ENCODE measurements at regions not wholly inside any gene's neighbourhood (a gene's known extent, or its start where the extent isn't known, plus 50 kb on each side); places are given as distances from the start of the nearest gene placed in this dataset.

DNA sequence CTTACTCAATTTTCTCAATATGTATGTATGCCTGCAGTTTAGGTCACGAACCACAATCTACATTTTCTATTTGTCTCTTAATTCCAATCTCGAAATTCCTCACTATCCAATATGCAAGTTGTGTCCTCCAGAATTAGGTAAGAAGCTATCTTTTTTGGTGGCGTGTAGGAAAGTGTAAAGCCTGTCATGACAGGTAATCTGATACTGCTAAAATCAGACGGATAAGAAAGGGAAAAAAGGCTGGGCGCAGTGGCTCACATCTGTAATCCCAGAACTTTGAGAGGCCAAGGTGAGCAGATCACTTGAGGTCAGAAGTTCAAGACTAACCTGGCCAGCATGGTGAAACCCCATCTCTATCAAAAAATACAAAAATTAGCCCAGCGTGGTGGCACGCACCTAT lies 185.3 kb downstream of the IBTK start:
- Histone ChIP-seq H4K91ac (replicated peaks; ENCODE audit: insufficient read length, low read length) (no peak overlapping the region), H3K36me3 (ENCODE audit: control insufficient read depth in 2 of 4, insufficient read depth in 4 of 4, low read length in 3 of 4) (no peaks in the 10 kb centered on the region), H3K4me1 (replicated peaks in 1 of 4; ENCODE audit: control insufficient read depth in 3 of 4, insufficient read depth in 4 of 4, low read length in 3 of 4) (no peaks in the 10 kb centered on the region), H2BK12ac (ENCODE audit: low read depth, low read length) (no peak overlapping the region), H4K20me1 (replicated peaks in 1 of 2; ENCODE audit: control insufficient read depth in 1 of 2, insufficient read depth in 2 of 2, low read length in 2 of 2) (no peaks in the 10 kb centered on the region), H3K27ac (ENCODE audit: low read depth, low read length) (no peak overlapping the region), H2BK120ac (replicated peaks; ENCODE audit: low read depth, low read length) (no peak overlapping the region), H2AK5ac (ENCODE audit: low read depth, low read length) (no peak overlapping the region), H3K23me2 (ENCODE audit: low read depth, low read length) (no peaks in the 10 kb centered on the region), H4K5ac (ENCODE audit: insufficient read length, low read depth, low read length) (no peak overlapping the region), H3K4me3 (ENCODE audit: extremely low read depth in 1 of 4, insufficient read depth in 2 of 4, low read depth in 3 of 4, low read length in 4 of 4) (no peak overlapping the region), H2AFZ (ENCODE audit: low read length) (no peak overlapping the region), H3K9ac (replicated peaks in 1 of 4; ENCODE audit: extremely low read depth in 1 of 4, low read depth in 3 of 4, low read length in 3 of 4) (no peak overlapping the region), H3K14ac (ENCODE audit: insufficient read length) (no peak overlapping the region), H2BK5ac (ENCODE audit: low read depth, low read length) (no peak overlapping the region), H3K9me3 (ENCODE audit: insufficient read depth in 2 of 2, low read depth in 1 of 2, low read length in 1 of 2) (no peaks in the 10 kb centered on the region), H3K27me3 (replicated peaks in 1 of 4; ENCODE audit: control insufficient read depth in 3 of 4, extremely low read depth in 1 of 4, insufficient read depth in 3 of 4, low read length in 3 of 4) (no peaks in the 10 kb centered on the region), H3K79me1 (ENCODE audit: low read depth, low read length) (no peaks in the 10 kb centered on the region), H2BK15ac (ENCODE audit: low read length) (no peak overlapping the region), H3K18ac (ENCODE audit: extremely low read depth, low read length) (no peak overlapping the region), H2BK20ac (ENCODE audit: low read length) (no peak overlapping the region), H3K56ac (replicated peaks; ENCODE audit: insufficient read length, low read depth, low read length) (no peak overlapping the region), H3K4me2 (ENCODE audit: insufficient read depth in 1 of 2, low read depth in 2 of 2, low read length in 2 of 2) (no peak overlapping the region), H3K4ac (replicated peaks; ENCODE audit: insufficient read length, low read depth, low read length) (no peak overlapping the region), H3K79me2 (ENCODE audit: control insufficient read depth in 1 of 2, insufficient read depth in 2 of 2, low read length in 2 of 2) (no peaks in the 10 kb centered on the region), H3K23ac (ENCODE audit: insufficient read length) (no peak overlapping the region), H4K8ac (ENCODE audit: extremely low read depth, insufficient read depth, low read length) (no peak overlapping the region)
- DNase-seq (ENCODE audit: low read depth in 1 of 2, low spot score in 2 of 2) = no peak
- ChIA-PET POLR2A (ENCODE audit: partially characterized antibody) (no interaction called here), CTCF (ENCODE audit: partially characterized antibody) (no interaction called here)
- WGBS, 2 experiments (ENCODE audit: extremely low coverage in 1 of 2, insufficient coverage in 1 of 2, insufficient read length in 1 of 2, insufficient replicate concordance in 2 of 2, low coverage in 1 of 2, low lambda C conversion rate in 2 of 2, missing lambda C conversion rate in 1 of 2) = 72% methylated on average over 7 of the region's 7 CpGs; no CpG with 5 or more reads in 1 of the 2 experiments
- FAIRE-seq = no peak
- TF ChIP-seq KDM5A (IDR thresholded peaks at IDR 0.05; ENCODE audit: low read length) = no peak
- TF ChIP-seq CEBPB (IDR thresholded peaks at IDR 0.05; ENCODE audit: low read depth, low read length) = no peak
- no peak for TF ChIP-seq YY1 (IDR thresholded peaks at IDR 0.05; ENCODE audit: low read depth, low read length)

Measured in H1 (cell line).